Natural killer cell (primary cell): ENCODE measurements at regions not wholly inside any gene's neighbourhood (a gene's known extent, or its start where the extent isn't known, plus 50 kb on each side); places are given as distances from the start of the nearest gene placed in this dataset.

ENCODE experiments used
- ATAC-seq, 3 donors: fragments of 150-1000 bp in 2 of 3; fragments of 200-7000 bp in 1 of 3; cut with Tn5 transposase; 1 replicate in 1 of 3; 2 replicates in 2 of 3; pipeline ENCODE4 v1.10.0; 2021; ENCODE audit warnings: mild to moderate bottlenecking in 2 of 3, moderate library complexity in 2 of 3
- DNase-seq, 2 donors: peaks; one replicate each; pipeline versions ENCODE4 v3.0.0 to v3.0.0-alpha.2; 2013 to 2021; ENCODE audit warnings: mixed read lengths in 1 of 2
- H3K27ac ChIP-seq: one replicate; pipeline ENCODE4 v1.5.1; 2013; ENCODE audit warnings: mild to moderate bottlenecking, low read length
- H3K27me3 ChIP-seq: one replicate; pipeline ENCODE4 v1.6.1; 2013; ENCODE audit warnings: low read length; ENCODE audit not compliant: control insufficient read depth, insufficient read depth
- H3K36me3 ChIP-seq: one replicate; pipeline ENCODE4 v1.6.1; 2013; ENCODE audit warnings: low read length; ENCODE audit not compliant: control insufficient read depth, insufficient read depth
- H3K4me1 ChIP-seq: one replicate; pipeline ENCODE4 v1.6.1; 2013; ENCODE audit warnings: low read length; ENCODE audit not compliant: control insufficient read depth, insufficient read depth
- H3K4me3 ChIP-seq: one replicate; pipeline ENCODE4 v1.5.1; 2013; ENCODE audit warnings: low read length
- H3K9me3 ChIP-seq: one replicate; pipeline ENCODE4 v1.6.1; 2013; ENCODE audit warnings: low read length; ENCODE audit not compliant: control insufficient read depth, insufficient read depth
- H3K27ac Mint-ChIP-seq, 2 donors: one replicate each; pipeline ENCODE4 v1.8.0; 2022; ENCODE audit warnings: mild to moderate bottlenecking in 2 of 2, mixed read lengths in 2 of 2, moderate library complexity in 1 of 2
- H3K27me3 Mint-ChIP-seq, 2 donors: one replicate each; pipeline ENCODE4 v1.8.0; 2022; ENCODE audit warnings: low read depth in 2 of 2, mixed read lengths in 2 of 2
- H3K36me3 Mint-ChIP-seq: one replicate; pipeline ENCODE4 v1.8.0; 2022; ENCODE audit warnings: mixed read lengths
- H3K4me1 Mint-ChIP-seq, 2 donors: one replicate each; pipeline ENCODE4 v1.8.0; 2022; ENCODE audit warnings: mixed read lengths in 2 of 2
- H3K4me3 Mint-ChIP-seq: one replicate; pipeline ENCODE4 v1.8.0; 2022; ENCODE audit warnings: mild to moderate bottlenecking, moderate library complexity, mixed read lengths
- H3K9me3 Mint-ChIP-seq, 2 donors: one replicate each; pipeline ENCODE4 v1.8.0; 2022; ENCODE audit warnings: mixed read lengths in 2 of 2
- WGBS: methylation state at CpG from one replicate; pipeline ENCODE4 v1.1.7; 2013; ENCODE audit warnings: missing lambda C conversion rate; ENCODE audit not compliant: insufficient coverage; 5-methylcytosine and 5-hydroxymethylcytosine counted together
- intact Hi-C: fragments of 100-400 bp; cut with micrococcal nuclease; formaldehyde crosslinking; loops from one replicate; pipeline ENCODE4 v1.14.2; 2022
- TF ChIP-seq, protein P1 (sequence below): fragments of 200-600 bp; IDR thresholded peaks from one replicate; pipeline ENCODE4 v1.8.0; 2022; ENCODE audit warnings: antibody characterized with exemption

DNA sequence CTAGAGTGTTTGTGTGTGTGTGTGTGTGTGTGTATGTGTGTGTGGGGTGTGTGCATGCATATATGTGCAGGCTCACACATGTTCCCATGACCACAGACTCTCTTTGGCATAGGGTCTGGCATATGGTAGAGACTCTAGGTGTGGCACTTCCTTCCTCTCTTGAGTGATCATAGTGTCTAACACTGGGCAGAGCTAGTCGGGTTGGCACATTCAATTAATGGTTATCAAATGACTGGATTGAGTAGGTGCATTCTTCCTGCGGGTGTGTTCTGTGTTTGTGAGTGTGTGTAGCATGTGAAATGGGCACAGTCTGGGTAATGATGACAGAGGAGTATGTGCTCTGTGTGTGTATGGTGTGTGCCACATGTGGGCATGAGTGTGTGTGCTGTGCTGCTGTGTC is 106.5 kb downstream of the EFNB1 start:
- no peak overlapping the region for H3K4me3 Mint-ChIP-seq
- DNase-seq: no peak
- TF ChIP-seq, protein P1, sequence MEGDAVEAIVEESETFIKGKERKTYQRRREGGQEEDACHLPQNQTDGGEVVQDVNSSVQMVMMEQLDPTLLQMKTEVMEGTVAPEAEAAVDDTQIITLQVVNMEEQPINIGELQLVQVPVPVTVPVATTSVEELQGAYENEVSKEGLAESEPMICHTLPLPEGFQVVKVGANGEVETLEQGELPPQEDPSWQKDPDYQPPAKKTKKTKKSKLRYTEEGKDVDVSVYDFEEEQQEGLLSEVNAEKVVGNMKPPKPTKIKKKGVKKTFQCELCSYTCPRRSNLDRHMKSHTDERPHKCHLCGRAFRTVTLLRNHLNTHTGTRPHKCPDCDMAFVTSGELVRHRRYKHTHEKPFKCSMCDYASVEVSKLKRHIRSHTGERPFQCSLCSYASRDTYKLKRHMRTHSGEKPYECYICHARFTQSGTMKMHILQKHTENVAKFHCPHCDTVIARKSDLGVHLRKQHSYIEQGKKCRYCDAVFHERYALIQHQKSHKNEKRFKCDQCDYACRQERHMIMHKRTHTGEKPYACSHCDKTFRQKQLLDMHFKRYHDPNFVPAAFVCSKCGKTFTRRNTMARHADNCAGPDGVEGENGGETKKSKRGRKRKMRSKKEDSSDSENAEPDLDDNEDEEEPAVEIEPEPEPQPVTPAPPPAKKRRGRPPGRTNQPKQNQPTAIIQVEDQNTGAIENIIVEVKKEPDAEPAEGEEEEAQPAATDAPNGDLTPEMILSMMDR: no peak
- H3K36me3 ChIP-seq: no peaks in the 10 kb centered on the region
- H3K9me3 ChIP-seq: no peaks in the 10 kb centered on the region
- no peak overlapping the region for H3K27ac ChIP-seq
- H3K4me3 ChIP-seq: no peak overlapping the region
- H3K4me1 Mint-ChIP-seq: peaks cover 5 to 6% of the 10 kb centered on the region in 2 donors
- intact Hi-C loops: no loop called here
- no peaks in the 10 kb centered on the region for H3K27me3 ChIP-seq
- H3K36me3 Mint-ChIP-seq: no peaks in the 10 kb centered on the region
- 60% methylated on average over 2 of the region's 2 CpGs for WGBS
- H3K9me3 Mint-ChIP-seq: no peaks in the 10 kb centered on the region
- H3K4me1 ChIP-seq: peaks cover 5% of the 10 kb centered on the region
- no peaks in the 10 kb centered on the region for H3K27me3 Mint-ChIP-seq
- no peak overlapping the region for H3K27ac Mint-ChIP-seq
- no peak for ATAC-seq

DNA sequence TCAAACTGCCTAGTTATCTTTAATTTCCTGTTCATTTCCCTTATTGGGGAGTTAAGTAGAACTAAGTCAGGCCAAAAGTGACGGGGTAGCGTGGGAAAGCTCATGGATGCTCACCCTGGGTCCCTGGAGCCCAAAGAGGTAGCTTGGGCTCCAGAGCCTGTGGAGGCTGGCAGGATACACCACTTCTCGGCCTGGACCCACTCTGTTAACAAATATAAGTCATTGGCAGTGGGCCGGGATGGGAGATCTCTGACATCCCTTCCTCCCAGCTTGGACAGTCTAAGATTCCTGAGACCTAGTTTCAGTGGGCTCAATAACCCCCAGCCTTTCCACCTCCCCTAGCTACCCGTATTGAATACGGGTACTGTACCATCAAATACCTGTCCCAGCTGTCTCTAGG is 106.1 kb downstream of the EFNB1 start:
- H3K27ac ChIP-seq: no peak overlapping the region
- 95% methylated on average over 6 of the region's 6 CpGs for WGBS
- H3K4me3 ChIP-seq: no peak overlapping the region
- H3K9me3 ChIP-seq: no peaks in the 10 kb centered on the region
- H3K4me3 Mint-ChIP-seq: no peak overlapping the region
- H3K27me3 ChIP-seq: no peaks in the 10 kb centered on the region
- no peaks in the 10 kb centered on the region for H3K36me3 Mint-ChIP-seq
- no peak for ATAC-seq
- no peak overlapping the region for H3K27ac Mint-ChIP-seq
- intact Hi-C loops: no loop called here
- no peaks in the 10 kb centered on the region for H3K9me3 Mint-ChIP-seq
- peaks cover 5% of the 10 kb centered on the region for H3K4me1 ChIP-seq
- H3K27me3 Mint-ChIP-seq: no peaks in the 10 kb centered on the region
- H3K4me1 Mint-ChIP-seq: peaks cover 5 to 6% of the 10 kb centered on the region in 2 donors
- no peaks in the 10 kb centered on the region for H3K36me3 ChIP-seq
- TF ChIP-seq, protein P1: no peak
- DNase-seq: no peak

DNA sequence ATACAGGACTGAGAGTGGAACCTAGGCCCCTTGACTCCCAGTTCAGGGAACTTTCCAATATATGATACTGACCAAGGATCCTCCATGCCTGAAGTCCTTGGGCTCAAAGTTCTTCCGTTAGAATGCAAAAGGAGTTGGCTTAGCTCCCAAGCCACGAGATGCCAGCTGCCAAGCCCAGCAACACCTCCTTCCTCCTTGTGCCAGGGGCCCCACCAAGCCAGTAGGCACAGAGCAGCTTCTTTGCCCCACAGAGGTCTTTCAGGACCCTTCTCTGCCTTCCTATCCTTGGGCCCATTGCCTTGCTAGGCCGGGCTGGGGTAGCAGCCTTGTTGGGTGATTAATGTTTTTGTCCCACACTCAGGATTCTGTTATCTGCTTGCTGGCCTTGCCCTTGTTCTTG is 105.6 kb downstream of the EFNB1 start:
- no peak for ATAC-seq
- intact Hi-C loops: no loop called here

DNA sequence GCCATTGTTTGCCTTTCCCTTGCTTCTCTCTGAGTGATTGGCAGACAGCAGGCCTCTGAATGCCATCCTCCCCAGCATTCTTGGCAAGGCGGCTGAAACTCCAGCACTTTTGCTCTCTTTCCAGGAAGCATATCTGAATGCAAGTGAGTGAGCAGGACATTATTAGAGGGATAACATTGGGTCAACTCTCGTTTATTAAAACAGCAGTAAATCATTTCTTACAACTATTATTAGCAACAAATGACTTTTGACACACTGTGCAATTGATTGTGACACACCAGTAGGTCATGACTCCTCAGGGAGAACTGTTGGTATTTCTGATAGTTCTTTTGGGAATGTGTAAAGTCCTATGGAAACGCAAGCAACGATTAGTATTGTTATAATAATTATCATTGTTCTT is 103.8 kb downstream of the EFNB1 start:
- H3K4me3 Mint-ChIP-seq: no peak overlapping the region
- peaks cover 5 to 6% of the 10 kb centered on the region in 2 donors for H3K4me1 Mint-ChIP-seq
- H3K9me3 ChIP-seq: no peaks in the 10 kb centered on the region
- TF ChIP-seq, protein P1: no peak
- H3K36me3 ChIP-seq: no peaks in the 10 kb centered on the region
- H3K36me3 Mint-ChIP-seq: no peaks in the 10 kb centered on the region
- no peak overlapping the region for H3K27ac Mint-ChIP-seq
- H3K4me3 ChIP-seq: no peak overlapping the region
- no peak for ATAC-seq
- intact Hi-C loops: no loop called here
- no peaks in the 10 kb centered on the region for H3K27me3 Mint-ChIP-seq
- no peaks in the 10 kb centered on the region for H3K27me3 ChIP-seq
- no peak for DNase-seq
- H3K9me3 Mint-ChIP-seq: no peaks in the 10 kb centered on the region
- H3K4me1 ChIP-seq: peaks cover 5% of the 10 kb centered on the region
- H3K27ac ChIP-seq: no peak overlapping the region
- WGBS: 100% methylated on average over 3 of the region's 4 CpGs

More for the DNA sequence above, 105.6 kb downstream of the EFNB1 start:
- no peak overlapping the region for H3K27ac Mint-ChIP-seq
- no peak overlapping the region for H3K4me3 ChIP-seq
- 46% methylated on average over 2 of the region's 3 CpGs for WGBS
- peaks cover 5% of the 10 kb centered on the region for H3K4me1 ChIP-seq
- DNase-seq: no peak
- H3K9me3 Mint-ChIP-seq: no peaks in the 10 kb centered on the region
- TF ChIP-seq, protein P1: no peak
- H3K4me1 Mint-ChIP-seq: peaks cover 5 to 6% of the 10 kb centered on the region in 2 donors
- H3K27me3 Mint-ChIP-seq: no peaks in the 10 kb centered on the region
- no peaks in the 10 kb centered on the region for H3K36me3 Mint-ChIP-seq
- H3K27ac ChIP-seq: no peak overlapping the region
- H3K4me3 Mint-ChIP-seq: no peak overlapping the region
- H3K36me3 ChIP-seq: no peaks in the 10 kb centered on the region
- no peaks in the 10 kb centered on the region for H3K9me3 ChIP-seq
- no peaks in the 10 kb centered on the region for H3K27me3 ChIP-seq
